HEK293 (cell line): ENCODE measurements at regions not wholly inside any gene's neighbourhood (a gene's known extent, or its start where the extent isn't known, plus 50 kb on each side); places are given as distances from the start of the nearest gene placed in this dataset.

Experiments
- CTCF ChIA-PET: fragments of 350-600 bp; formaldehyde crosslinking; extraction: SDS; loops from one replicate; lab custom pipeline; 2021; ENCODE audit warnings: antibody characterized with exemption; lab: Yijun Ruan, JAX
- POLR2A ChIA-PET: fragments of 300-600 bp; formaldehyde crosslinking; extraction: SDS; loops from one replicate; lab custom pipeline; 2020; ENCODE audit warnings: antibody characterized with exemption, inconsistent platforms; lab: Yijun Ruan, JAX
- H3K27ac ChIP-seq: fragments of 200-500 bp; sonication (Bioruptor generic); 2 replicates; pipeline ENCODE4 v1.5.1; 2014; ENCODE audit warnings: low read depth, low read length, control low read depth, inconsistent platforms; ENCODE audit errors: extremely low read depth
- H3K36me3 ChIP-seq, 2 experiments: fragments of 200-500 bp in 1 of 2; sonication (Bioruptor generic) in 1 of 2; 1 replicate in 1 of 2; 2 replicates in 1 of 2; pipeline ENCODE4 v1.5.1; 2014 to 2017; ENCODE audit warnings: inconsistent platforms in 2 of 2, low read length in 2 of 2; ENCODE audit not compliant: control insufficient read depth in 2 of 2, insufficient read depth in 1 of 2
- H3K4me1 ChIP-seq: fragments of 200-500 bp; sonication (Bioruptor generic); 2 replicates; pipeline ENCODE4 v1.5.1; 2014; ENCODE audit warnings: mild to moderate bottlenecking, low read length, inconsistent platforms; ENCODE audit not compliant: control insufficient read depth, insufficient read depth
- H3K4me3 ChIP-seq: 2 replicates; pipeline ENCODE4 v1.5.1; 2011; ENCODE audit warnings: low read depth, mild to moderate bottlenecking, control low read depth, low read length, moderate library complexity
- H3K9me3 ChIP-seq: fragments of 200-500 bp; sonication (Bioruptor generic); 2 replicates; pipeline ENCODE4 v1.5.1; 2014; ENCODE audit warnings: low read depth, low read length, inconsistent platforms; ENCODE audit not compliant: control insufficient read depth, insufficient read depth
- EGR2 ChIP-seq: fragments of 450-650 bp; formaldehyde crosslinking; IDR thresholded peaks from 2 replicates; pipeline ENCODE4 v1.5.1; 2016; ENCODE audit warnings: low read depth, missing biosample characterization, missing genetic modification characterization
- GLIS1 ChIP-seq: fragments of 450-650 bp; formaldehyde crosslinking; IDR thresholded peaks from 2 replicates; pipeline ENCODE4 v1.5.1; 2016; ENCODE audit warnings: missing biosample characterization, missing genetic modification characterization
- SP3 ChIP-seq: fragments of 450-650 bp; formaldehyde crosslinking; IDR thresholded peaks from 2 replicates; pipeline ENCODE4 v1.5.1; 2016; ENCODE audit warnings: missing biosample characterization, missing genetic modification characterization
- YY1 ChIP-seq: fragments of 450-650 bp; formaldehyde crosslinking; IDR thresholded peaks from 2 replicates; pipeline ENCODE4 v1.5.1; 2018; ENCODE audit warnings: missing biosample characterization, missing genetic modification characterization
- ZBTB17 ChIP-seq: fragments of 450-650 bp; formaldehyde crosslinking; IDR thresholded peaks from 2 replicates; pipeline ENCODE4 v1.5.1; 2016; ENCODE audit warnings: missing biosample characterization, missing genetic modification characterization
- ZBTB21 ChIP-seq: fragments of 450-650 bp; formaldehyde crosslinking; IDR thresholded peaks from 2 replicates; pipeline ENCODE4 v1.5.1; 2017; ENCODE audit warnings: missing biosample characterization, missing genetic modification characterization
- ZBTB7A ChIP-seq: fragments of 450-650 bp; formaldehyde crosslinking; IDR thresholded peaks from 2 replicates; pipeline ENCODE4 v1.5.1; 2016; ENCODE audit warnings: low read depth, missing biosample characterization, missing genetic modification characterization
- ZFHX2 ChIP-seq: fragments of 450-650 bp; formaldehyde crosslinking; conservative IDR thresholded peaks from 2 replicates; pipeline ENCODE4 v1.5.1; 2016; ENCODE audit warnings: missing biosample characterization, missing genetic modification characterization
- ZNF10 ChIP-seq: fragments of 450-650 bp; formaldehyde crosslinking; IDR thresholded peaks from 2 replicates; pipeline ENCODE4 v1.5.1; 2017; ENCODE audit warnings: missing biosample characterization, missing genetic modification characterization
- ZNF133 ChIP-seq: fragments of 450-650 bp; formaldehyde crosslinking; IDR thresholded peaks from 2 replicates; pipeline ENCODE4 v1.5.1; 2016; ENCODE audit warnings: missing biosample characterization, missing genetic modification characterization
- ZNF174 ChIP-seq: fragments of 450-650 bp; formaldehyde crosslinking; IDR thresholded peaks from 2 replicates; pipeline ENCODE4 v1.5.0; 2017; ENCODE audit warnings: missing biosample characterization, mild to moderate bottlenecking, missing genetic modification characterization
- ZNF202 ChIP-seq: fragments of 450-650 bp; formaldehyde crosslinking; IDR thresholded peaks from 2 replicates; pipeline ENCODE4 v1.5.1; 2016; ENCODE audit warnings: missing biosample characterization, missing genetic modification characterization, borderline replicate concordance
- ZNF211 ChIP-seq: fragments of 450-650 bp; formaldehyde crosslinking; IDR thresholded peaks from 2 replicates; pipeline ENCODE4 v1.5.1; 2016; ENCODE audit warnings: low read depth, missing biosample characterization, missing genetic modification characterization
- ZNF223 ChIP-seq: fragments of 450-650 bp; formaldehyde crosslinking; IDR thresholded peaks from 2 replicates; pipeline ENCODE4 v1.5.1; 2016; ENCODE audit warnings: missing biosample characterization, missing genetic modification characterization
- ZNF416 ChIP-seq: fragments of 450-650 bp; formaldehyde crosslinking; IDR thresholded peaks from 2 replicates; pipeline ENCODE4 v1.5.1; 2016; ENCODE audit warnings: missing biosample characterization, missing genetic modification characterization
- ZNF473 ChIP-seq: fragments of 450-650 bp; formaldehyde crosslinking; IDR thresholded peaks from 2 replicates; pipeline ENCODE4 v1.5.1; 2017; ENCODE audit warnings: missing biosample characterization, missing genetic modification characterization
- ZNF514 ChIP-seq: fragments of 450-650 bp; formaldehyde crosslinking; IDR thresholded peaks from 2 replicates; pipeline ENCODE4 v1.5.1; 2016; ENCODE audit warnings: missing biosample characterization, missing genetic modification characterization
- TF ChIP-seq, protein P1 (sequence below): fragments of 450-650 bp; formaldehyde crosslinking; IDR thresholded peaks from 2 replicates; pipeline ENCODE4 v1.5.1; 2016; ENCODE audit warnings: missing biosample characterization, missing genetic modification characterization
- TF ChIP-seq, protein P2 (sequence below): fragments of 450-650 bp; formaldehyde crosslinking; IDR thresholded peaks from 2 replicates; pipeline ENCODE4 v1.5.1; 2016; ENCODE audit warnings: missing biosample characterization, missing genetic modification characterization, borderline replicate concordance
- TF ChIP-seq, protein P3 (sequence below): fragments of 450-650 bp; formaldehyde crosslinking; IDR thresholded peaks from 2 replicates; pipeline ENCODE4 v1.5.1; 2016; ENCODE audit warnings: missing biosample characterization, missing genetic modification characterization
- TF ChIP-seq, protein P4 (sequence below): fragments of 450-650 bp; formaldehyde crosslinking; IDR thresholded peaks from 2 replicates; pipeline ENCODE4 v1.5.1; 2016; ENCODE audit warnings: missing biosample characterization, missing genetic modification characterization

DNA sequence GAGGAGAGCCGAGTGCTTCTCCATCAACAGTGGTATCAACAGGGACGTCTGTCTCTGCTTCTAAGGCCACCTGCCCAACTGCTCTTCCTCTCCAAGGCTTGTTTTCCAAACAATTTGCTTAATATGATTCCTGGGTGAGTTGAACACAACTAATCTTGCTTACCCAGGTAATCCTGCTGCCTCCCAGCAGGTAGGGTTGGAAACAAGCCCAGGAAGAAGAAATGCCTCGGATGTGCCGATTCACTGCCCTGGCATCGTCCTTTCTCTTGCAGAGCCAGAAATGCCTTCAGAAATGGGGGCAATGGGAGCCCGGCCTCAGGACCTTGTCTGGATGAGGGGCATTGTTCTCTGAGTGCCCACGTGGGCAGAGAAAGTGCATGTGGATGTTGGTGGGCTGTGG is 51.9 kb upstream of the C1QTNF9B start (continued):
- TF ChIP-seq YY1 (tag by site-specific recombination) (no peak), ZBTB21 (no peak), EGR2 (tag by site-specific recombination) (no peak), ZNF202 (tag by site-specific recombination) (no peak)

DNA sequence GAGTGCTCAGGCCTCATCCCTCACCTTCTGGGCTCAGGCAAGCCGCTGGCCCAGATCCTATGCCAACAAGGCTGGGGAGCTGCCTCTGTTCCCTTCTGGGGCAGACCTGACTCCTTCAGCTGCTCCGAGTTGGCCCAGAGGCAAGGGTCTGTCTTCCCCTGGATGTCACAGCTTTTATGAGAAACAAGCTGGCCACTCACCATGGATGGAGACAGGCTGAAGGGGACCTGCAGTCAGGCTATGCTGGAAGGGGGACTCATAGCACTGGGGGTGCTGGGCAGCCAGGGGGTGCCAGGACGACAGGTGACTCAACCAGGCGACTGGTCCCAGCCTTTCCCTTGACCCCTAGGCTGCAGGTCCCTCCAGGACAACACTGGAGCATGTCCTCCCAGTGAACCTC is 52.4 kb upstream of the C1QTNF9B start:
- no peak for TF ChIP-seq ZNF133 (tag by site-specific recombination)
- TF ChIP-seq, protein P1, sequence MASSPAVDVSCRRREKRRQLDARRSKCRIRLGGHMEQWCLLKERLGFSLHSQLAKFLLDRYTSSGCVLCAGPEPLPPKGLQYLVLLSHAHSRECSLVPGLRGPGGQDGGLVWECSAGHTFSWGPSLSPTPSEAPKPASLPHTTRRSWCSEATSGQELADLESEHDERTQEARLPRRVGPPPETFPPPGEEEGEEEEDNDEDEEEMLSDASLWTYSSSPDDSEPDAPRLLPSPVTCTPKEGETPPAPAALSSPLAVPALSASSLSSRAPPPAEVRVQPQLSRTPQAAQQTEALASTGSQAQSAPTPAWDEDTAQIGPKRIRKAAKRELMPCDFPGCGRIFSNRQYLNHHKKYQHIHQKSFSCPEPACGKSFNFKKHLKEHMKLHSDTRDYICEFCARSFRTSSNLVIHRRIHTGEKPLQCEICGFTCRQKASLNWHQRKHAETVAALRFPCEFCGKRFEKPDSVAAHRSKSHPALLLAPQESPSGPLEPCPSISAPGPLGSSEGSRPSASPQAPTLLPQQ (tag by site-specific recombination), result no peak
- Histone ChIP-seq H3K4me3 (no peak overlapping the region), H3K27ac (no peak overlapping the region), H3K4me1 (no peaks in the 10 kb centered on the region), H3K36me3 (no peaks in the 10 kb centered on the region), H3K9me3 (no peaks in the 10 kb centered on the region)
- POLR2A ChIA-PET, result no interaction called here
- CTCF ChIA-PET, result interaction anchor here (1.0 kb wide), 1 partner anchor 278 kb away, joined by 3 read pairs; no protein-coding TSS in a partner anchor

DNA sequence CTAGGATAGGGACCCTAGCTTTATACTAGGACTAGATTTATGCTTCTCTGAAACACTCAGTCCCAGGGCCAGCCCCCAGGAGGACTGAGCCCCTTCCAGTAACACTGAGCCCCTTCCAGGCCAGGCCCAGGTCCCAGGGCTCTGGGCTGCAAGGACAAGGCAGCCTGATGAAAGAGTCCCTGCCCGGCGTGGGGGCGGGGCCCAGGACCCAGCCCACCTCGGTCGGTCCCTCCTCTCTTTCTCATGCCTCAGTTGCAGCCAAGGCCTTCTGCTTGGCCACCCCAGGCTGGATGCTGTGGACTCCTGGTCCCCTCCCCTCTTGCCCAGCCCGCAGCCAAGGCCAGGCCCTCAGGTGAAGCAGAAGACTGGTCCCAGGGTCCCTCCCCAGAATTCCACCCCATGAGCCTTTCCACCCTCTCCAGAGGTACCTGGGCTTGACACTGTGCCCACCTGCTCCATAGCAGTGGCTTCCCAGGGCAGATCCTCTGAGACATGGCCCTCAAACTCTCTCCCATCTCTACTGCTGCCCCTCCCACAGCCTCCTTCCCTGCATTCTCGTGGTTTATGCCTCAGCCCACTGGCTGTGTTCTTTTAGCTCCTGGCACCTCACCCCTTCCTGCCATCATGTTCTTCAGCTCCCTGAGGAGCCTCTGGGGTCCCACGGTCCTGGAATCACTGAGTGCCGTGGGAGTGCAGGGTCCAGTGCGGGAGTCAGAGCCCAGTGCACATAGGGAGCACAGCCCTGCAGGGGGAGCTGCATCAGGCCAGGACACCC is 53.6 kb upstream of the C1QTNF9B start:
- Histone ChIP-seq H3K27ac (no peak overlapping the region), H3K4me3 (no peak overlapping the region), H3K36me3 (no peaks in the 10 kb centered on the region), H3K4me1 (no peaks in the 10 kb centered on the region), H3K9me3 (no peaks in the 10 kb centered on the region)
- CTCF ChIA-PET, result interaction anchor here (0.6 to 1.0 kb wide), 2 partner anchors 14 to 277 kb away, joined by 3 read pairs; no protein-coding TSS in a partner anchor
- TF ChIP-seq, protein P2, sequence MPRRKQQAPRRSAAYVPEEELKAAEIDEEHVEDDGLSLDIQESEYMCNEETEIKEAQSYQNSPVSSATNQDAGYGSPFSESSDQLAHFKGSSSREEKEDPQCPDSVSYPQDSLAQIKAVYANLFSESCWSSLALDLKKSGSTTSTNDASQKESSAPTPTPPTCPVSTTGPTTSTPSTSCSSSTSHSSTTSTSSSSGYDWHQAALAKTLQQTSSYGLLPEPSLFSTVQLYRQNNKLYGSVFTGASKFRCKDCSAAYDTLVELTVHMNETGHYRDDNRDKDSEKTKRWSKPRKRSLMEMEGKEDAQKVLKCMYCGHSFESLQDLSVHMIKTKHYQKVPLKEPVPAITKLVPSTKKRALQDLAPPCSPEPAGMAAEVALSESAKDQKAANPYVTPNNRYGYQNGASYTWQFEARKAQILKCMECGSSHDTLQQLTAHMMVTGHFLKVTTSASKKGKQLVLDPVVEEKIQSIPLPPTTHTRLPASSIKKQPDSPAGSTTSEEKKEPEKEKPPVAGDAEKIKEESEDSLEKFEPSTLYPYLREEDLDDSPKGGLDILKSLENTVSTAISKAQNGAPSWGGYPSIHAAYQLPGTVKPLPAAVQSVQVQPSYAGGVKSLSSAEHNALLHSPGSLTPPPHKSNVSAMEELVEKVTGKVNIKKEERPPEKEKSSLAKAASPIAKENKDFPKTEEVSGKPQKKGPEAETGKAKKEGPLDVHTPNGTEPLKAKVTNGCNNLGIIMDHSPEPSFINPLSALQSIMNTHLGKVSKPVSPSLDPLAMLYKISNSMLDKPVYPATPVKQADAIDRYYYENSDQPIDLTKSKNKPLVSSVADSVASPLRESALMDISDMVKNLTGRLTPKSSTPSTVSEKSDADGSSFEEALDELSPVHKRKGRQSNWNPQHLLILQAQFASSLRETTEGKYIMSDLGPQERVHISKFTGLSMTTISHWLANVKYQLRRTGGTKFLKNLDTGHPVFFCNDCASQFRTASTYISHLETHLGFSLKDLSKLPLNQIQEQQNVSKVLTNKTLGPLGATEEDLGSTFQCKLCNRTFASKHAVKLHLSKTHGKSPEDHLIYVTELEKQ (tag by site-specific recombination), result no peak
- peak; percentile 32; the same call in 1 of the 2 replicates for TF ChIP-seq EGR2 (tag by site-specific recombination)
- POLR2A ChIA-PET, result no interaction called here

DNA sequence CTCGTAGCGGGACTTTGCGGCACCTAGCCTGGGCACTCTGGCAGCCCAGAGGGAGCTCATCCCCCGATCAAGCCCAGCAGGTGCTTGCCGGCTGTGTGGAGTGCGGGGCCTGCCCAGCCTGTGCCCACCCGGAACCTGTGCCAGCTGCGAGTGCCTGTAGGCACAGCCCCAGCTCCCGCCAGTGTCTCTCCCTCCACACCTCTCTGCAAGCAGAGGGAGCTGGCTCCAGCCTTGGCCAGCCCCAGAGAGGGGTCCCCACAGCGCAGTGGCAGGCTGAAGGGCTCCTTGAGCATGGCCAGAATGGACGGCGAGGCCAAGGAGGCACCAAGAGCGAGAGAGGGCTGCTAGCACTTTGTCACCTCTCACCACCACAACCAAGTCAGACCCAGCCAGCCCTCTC is 55.5 kb upstream of the C1QTNF9B start:
- H3K9me3 ChIP-seq, result no peaks in the 10 kb centered on the region
- no peaks in the 10 kb centered on the region for H3K36me3 ChIP-seq
- POLR2A ChIA-PET, result no interaction called here
- CTCF ChIA-PET, result interaction anchor here (0.6 kb wide), 1 partner anchor 37 kb away, joined by 4 read pairs; no protein-coding TSS in a partner anchor
- H3K27ac ChIP-seq, result no peak overlapping the region
- H3K4me1 ChIP-seq, result no peaks in the 10 kb centered on the region
- no peak overlapping the region for H3K4me3 ChIP-seq
- no peak for TF ChIP-seq ZFHX2 (tag by site-specific recombination)
- TF ChIP-seq SP3 (tag by site-specific recombination), result no peak
- TF ChIP-seq GLIS1, result no peak
- TF ChIP-seq ZNF473 (tag by site-specific recombination), result no peak
- no peak for TF ChIP-seq ZNF416 (tag by site-specific recombination)
- TF ChIP-seq ZNF174 (tag by site-specific recombination), result no peak
- no peak for TF ChIP-seq ZNF211 (tag by site-specific recombination)
- TF ChIP-seq ZBTB17, result no peak
- TF ChIP-seq, protein P3, sequence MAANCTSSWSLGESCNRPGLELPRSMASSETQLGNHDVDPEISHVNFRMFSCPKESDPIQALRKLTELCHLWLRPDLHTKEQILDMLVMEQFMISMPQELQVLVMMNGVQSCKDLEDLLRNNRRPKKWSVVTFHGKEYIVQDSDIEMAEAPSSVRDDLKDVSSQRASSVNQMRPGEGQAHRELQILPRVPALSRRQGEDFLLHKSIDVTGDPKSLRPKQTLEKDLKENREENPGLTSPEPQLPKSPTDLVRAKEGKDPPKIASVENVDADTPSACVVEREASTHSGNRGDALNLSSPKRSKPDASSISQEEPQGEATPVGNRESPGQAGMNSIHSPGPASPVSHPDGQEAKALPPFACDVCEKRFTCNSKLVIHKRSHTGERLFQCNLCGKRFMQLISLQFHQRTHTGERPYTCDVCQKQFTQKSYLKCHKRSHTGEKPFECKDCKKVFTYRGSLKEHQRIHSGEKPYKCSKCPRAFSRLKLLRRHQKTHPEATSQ (tag by site-specific recombination), result no peak
- TF ChIP-seq ZNF223, result no peak
- TF ChIP-seq ZBTB7A (tag by site-specific recombination), result no peak
- no peak for TF ChIP-seq ZNF10 (tag by site-specific recombination)
- TF ChIP-seq ZNF514 (tag by site-specific recombination), result no peak
- TF ChIP-seq, protein P4, sequence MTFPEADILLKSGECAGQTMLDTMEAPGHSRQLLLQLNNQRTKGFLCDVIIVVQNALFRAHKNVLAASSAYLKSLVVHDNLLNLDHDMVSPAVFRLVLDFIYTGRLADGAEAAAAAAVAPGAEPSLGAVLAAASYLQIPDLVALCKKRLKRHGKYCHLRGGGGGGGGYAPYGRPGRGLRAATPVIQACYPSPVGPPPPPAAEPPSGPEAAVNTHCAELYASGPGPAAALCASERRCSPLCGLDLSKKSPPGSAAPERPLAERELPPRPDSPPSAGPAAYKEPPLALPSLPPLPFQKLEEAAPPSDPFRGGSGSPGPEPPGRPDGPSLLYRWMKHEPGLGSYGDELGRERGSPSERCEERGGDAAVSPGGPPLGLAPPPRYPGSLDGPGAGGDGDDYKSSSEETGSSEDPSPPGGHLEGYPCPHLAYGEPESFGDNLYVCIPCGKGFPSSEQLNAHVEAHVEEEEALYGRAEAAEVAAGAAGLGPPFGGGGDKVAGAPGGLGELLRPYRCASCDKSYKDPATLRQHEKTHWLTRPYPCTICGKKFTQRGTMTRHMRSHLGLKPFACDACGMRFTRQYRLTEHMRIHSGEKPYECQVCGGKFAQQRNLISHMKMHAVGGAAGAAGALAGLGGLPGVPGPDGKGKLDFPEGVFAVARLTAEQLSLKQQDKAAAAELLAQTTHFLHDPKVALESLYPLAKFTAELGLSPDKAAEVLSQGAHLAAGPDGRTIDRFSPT (tag by site-specific recombination), result no peak
